HG02852 (cell line): ENCODE measurements at regions not wholly inside any gene's neighbourhood (a gene's known extent, or its start where the extent isn't known, plus 50 kb on each side); places are given as distances from the start of the nearest gene placed in this dataset.
"Not testable (repeated sequence)": the region's sequence is repeated elsewhere in the genome, so short reads cannot be mapped to it uniquely, and the experiment has no call there.

ENCODE experiments used
- ATAC-seq: cut with Tn5 transposase; IDR thresholded peaks from one replicate; pipeline ENCODE4 v1.9.1; 2021; ENCODE audit warnings: mild to moderate bottlenecking, moderate library complexity; ENCODE audit not compliant: unreplicated experiment

DNA sequence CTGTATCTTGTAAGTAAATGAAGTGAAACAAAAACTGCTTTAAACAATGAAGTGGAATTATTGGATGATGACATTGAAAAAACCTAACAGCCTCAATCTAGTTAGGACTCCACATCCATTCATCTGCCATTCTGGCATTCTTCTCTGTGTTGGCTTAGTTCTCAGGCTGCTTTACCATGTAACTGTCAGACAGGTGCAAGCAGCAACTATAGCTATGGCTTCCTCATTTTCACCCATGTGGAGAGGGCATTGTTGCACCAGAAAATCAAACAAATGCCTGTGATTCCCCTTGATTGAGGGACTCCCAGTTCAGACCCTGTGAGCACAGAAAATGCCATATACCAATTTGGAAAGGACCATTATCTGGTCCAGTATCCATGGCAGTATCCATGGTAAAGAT is 129.5 kb upstream of the NYAP2 start:
- ATAC-seq: no peak

DNA sequence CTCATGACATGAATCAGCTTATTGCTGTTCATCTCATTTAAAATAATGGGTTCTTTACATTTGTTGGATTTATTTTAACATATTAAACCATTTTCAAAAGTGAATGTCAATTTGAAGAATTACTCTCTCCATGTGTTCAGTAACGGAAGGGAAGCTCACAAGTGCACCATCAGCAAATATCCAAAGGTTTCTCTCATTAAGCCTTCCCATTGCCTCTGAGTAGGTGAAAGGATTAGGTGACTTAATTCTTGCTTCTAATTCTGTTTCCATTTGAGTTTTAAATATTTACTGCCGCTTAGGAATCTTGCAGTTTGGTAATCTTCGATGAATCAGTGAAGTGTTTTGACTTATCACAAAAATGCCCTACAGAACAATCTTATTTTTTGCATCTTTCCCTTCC is 145.1 kb upstream of the NYAP2 start:
- ATAC-seq: no peak

DNA sequence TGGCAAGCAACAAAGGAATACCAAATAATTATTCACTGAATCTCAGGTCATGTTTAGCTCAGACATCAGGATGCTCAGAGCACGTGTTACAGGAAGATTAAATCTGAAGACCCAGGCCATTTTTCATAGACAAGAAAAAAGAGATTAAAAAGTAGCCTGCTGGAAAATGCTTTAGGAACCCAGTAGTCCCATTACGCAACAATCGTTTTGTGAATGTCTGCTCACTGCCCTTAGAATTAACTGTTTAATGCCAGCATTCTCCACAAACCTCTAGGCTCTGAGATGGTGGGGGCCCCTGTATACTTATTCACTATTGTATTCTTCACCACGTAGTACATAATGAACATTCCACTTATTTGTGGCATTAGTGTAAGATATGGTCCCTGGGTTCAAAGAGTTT is 154.6 kb upstream of the NYAP2 start:
- ATAC-seq: no peak

DNA sequence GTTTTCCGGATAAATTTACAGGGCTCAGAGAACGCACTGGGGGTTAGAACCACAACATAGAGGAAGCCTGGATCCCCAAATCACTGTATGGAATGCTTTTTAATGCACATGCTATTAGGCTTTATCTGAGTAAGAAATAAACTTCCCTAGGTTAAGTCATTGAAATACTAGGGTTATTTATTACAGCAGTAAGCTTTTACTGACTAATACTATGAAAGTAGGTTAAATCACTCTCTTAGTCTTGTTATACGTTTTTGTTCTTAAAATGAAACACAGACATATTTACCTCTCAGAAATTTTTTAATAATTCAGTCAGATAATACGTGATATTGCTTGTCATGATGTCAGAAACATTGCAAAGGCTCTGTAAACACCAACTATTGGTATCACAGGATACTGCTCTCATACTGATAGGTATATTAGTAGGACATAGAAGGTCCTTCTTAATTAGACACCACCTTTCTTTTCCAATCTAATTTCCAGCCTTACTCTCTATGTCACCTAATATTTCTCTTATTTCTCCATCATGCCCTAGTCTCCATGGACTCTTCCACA is 162.7 kb upstream of the NYAP2 start:
- ATAC-seq: no peak

DNA sequence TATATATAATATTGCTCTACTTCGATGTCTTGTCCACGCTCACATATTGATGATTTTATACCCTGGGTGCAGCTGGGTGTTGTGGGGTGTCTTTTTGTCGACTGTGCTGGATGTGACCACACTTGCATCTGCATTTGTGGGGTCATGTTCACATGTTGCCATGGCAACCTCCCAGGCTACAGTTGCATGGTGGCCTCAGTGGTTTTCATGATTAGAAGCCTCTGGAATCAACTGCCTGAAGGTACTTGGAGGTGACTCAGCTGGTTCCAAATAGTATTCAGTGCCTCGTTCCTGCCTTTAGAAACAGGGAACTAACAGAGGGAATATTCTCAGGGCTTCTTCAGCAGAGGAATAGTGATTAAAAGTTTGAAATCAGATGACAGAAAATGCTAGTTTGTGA is 166.3 kb upstream of the NYAP2 start:
- ATAC-seq: no peak

DNA sequence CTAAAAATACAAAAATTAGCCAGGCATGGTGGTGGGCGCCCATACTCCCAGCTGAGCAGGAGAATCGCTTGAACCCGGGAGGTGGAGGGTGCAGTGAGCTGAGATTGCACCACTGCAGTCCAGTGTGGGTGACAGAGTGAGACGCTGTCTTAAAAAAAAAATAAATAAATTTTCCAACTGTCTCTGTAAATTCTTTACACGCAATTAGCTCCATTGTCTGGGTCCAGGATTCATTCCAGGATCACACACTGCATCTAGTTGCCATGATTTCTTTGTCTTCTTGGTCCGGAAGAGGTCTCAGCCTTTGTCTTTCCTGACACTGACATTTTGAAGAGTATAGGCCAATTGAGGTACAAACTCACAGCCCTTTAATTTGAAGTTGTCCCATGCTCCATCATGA is 167.6 kb upstream of the NYAP2 start:
- ATAC-seq: no peak

DNA sequence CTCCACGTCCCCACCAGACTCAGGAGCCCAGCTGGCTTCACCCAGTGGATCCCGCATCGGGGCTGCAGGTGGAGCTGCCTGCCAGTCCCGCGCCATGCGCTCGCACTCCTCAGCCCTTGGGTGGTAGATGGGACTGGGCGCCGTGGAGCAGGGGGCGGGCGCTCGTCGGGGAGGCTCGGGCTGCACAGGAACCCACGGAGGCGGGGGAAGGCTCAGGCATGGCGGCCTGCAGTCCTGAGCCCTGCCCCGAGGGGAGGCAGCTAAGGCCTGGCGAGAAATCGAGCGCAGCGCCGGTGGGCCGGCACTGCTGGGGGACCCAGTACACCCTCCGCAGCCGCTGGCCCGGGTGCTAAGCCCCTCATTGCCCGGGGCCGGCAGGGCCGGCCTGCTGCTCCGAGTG is 170.2 kb upstream of the NYAP2 start:
- ATAC-seq: not testable (repeated sequence)

DNA sequence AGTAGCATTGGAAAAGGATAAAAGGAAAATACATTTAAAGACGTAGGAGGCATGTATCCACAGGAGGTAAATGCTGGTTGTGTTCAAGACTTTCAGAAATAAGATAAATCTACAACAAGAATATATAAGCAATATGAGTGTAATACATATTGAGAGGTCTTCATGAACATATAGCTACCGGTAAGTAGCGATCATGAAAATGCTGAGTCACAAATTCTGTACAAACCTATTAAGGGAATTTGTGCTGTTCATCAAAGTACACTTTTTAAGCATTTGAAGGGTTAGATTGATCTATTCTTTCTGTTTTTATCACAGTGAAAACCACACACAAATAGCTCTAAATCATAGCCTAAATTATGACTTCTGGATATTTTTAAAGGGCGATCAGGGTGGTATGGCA is 173.1 kb upstream of the NYAP2 start:
- no peak for ATAC-seq

DNA sequence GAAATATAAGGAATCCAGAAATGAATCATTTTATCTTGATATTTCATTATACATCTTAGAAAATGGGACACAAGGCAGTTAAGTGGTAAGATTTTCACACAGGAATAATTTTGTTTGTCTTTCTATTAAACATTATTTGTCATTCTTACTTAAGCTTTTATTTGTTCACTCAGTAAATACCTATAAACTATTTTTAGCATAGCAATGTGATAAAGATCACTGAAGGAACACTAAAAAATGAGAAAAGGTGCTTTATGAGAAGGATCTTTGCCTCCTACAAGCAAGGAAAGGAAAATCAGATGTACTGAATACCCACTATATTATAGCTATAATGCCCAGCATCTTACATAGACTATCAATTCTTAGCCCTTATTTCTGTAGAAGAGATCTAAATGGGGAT is 176.2 kb upstream of the NYAP2 start:
- ATAC-seq: no peak

DNA sequence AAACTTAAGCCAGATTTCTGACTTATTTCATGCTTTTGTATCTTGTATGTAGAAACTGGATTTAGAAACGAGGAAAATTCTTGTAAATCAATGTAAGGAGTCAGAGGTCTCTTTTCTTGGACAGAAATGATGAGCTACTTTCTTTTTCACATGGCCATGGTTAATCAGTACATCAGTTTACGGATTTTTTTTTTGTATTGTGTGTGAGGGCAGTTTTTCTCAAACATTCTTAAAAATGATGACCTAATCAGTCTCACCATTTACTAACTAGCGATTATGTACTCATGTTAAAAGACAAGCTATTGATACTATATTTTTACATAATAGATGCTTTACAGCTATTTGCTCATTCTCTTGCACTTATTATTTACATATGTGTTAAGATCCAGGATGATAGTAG is 165.2 kb upstream of the DOCK10 start:
- no peak for ATAC-seq

DNA sequence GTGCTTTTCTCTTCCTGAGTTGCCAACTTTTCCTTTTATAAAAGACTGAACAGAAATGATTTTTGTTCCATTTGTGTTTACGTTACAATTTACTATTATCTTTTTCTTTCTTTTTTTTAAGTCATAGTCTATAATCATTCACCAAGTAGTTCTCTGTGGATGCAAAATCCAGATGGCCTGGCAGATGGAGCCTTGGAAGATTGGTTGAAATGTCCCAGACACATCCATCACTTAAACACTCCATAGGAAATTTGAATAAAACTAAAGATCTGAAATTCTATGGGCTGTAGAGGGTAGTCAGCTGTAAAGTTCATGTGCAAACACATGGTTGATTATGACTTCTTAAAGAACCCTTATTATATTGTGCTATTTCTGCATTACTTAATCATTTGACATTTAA is 164.8 kb upstream of the DOCK10 start:
- ATAC-seq: no peak

DNA sequence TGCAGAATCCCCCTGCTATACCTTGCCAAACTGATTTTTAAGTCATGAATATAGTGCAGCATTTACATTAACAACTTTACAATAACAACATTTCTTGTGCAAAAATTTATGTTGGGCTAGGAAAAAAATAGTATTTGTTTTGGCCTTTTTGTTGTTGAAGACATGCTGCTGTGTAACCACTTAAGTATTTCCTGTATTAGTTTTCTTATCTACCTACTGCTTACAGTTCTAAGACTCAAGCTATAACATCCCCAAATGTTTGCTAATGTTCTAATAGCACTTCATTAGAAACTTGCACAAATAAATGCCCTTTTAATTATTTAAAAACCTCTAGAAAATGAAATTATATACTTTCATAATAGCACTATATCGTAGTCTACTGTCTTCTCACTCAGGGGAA is 154.3 kb upstream of the DOCK10 start:
- no peak for ATAC-seq

DNA sequence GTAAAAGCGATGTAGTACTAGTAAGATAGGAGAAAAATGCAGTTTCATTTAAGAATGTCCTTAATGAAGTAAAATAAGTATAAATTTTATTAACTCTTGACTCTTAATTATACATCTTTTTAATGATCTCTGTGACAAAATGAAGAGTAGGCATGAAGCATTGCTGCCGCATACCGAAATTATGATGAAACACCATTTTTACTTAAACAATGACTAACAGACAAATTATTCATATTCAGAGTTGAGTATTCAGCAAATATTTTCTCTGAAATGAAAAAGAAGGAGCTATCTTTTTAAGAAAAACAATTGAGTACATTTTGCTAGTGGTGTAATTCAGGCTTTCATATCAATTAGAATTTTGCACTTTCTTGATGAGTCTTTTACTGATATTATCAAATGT is 150.6 kb upstream of the DOCK10 start:
- no peak for ATAC-seq

DNA sequence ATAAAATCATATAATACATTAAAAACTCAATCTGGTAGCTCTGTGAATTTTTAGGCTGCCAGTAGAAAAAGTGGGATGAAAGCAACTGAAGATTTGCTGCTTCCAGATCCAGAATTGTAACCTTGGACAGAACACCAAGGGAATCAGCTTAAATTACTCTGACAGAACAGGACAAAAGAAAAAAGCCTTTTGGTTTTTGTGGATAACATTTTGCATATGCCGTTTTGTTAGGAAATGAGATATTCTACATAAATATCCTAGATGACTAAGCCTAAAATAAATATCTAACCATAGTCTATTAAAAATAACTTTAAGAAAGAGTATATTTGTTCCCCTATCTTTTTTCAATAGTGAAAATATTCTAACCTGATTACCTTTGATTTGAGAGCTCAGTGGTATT is 148.7 kb upstream of the DOCK10 start:
- ATAC-seq: no peak

DNA sequence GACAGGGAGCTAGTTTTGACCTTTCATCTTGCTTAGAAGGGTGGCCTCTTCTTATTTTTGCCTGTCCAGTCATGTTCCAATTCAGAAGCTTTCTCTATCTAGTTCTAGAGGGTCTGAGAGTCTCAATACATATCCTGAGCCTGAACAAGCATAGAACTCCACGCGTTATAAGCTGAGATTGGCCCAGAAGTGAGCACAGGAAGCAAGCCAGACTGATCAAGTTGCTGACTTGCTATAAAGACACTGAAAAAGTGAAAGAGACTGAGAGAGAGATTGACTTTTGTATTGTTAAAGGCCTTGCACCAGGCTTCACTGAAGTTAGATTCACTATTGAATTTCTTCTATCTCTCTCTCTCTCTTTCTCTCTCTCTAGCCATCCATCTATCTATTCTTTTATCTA is 142.7 kb upstream of the DOCK10 start:
- ATAC-seq: no peak

DNA sequence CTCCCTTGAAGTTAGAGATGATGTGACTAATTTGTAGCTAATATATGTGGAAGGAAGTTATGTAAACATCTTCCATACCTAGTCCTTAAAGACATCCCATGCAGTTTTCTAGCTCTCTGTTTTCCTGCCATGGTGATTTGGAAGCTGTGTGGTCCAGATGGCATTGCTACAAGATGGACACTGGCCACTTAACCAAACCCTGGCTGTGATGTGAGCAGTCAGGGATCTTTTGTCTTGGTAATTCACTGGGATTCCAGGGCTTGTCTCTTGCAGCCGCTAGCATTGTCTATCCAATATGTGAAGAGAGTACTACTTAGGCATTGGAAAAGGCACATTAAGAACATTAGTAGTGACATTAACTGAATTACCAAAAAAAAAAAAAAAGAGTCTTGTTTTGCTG is 139.9 kb upstream of the DOCK10 start:
- no peak for ATAC-seq

DNA sequence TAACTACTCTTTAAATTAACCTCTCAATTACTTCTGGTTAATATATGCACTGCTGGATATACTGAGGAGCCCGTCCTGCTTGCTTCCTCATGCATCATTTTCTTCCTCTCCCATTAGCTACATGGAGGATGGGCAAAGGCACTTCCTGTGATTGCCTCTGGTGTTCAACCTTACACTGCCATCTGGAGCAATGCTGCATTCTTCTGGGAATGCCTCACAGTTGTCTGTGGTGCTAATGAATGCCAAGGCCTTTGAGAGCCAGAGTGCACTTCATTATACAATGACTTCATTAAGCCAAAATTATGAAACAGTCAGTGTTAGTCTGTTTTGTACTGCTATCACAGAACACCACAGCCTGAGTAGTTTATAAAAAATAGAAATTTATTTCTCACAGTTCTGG is 134.8 kb upstream of the DOCK10 start:
- ATAC-seq: no peak

DNA sequence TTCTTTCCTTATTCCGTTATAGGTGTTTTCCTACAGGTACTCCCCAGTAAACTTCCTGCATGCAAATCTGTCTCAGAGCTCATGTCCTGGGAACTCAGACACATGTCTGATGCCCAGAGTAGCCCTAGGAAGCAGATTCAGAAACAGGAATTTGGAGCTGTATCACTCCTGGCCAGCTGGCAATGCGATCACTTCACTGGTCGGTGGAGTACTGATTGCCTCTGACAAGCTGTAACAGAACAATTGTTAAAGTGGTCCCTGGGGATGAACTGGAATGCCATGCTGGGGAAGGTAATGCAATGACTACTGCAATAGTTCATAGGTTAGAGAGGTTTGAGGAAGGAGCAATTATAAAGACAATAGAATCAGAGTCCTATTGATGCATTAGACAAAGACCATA is 131.6 kb upstream of the DOCK10 start:
- ATAC-seq: no peak

DNA sequence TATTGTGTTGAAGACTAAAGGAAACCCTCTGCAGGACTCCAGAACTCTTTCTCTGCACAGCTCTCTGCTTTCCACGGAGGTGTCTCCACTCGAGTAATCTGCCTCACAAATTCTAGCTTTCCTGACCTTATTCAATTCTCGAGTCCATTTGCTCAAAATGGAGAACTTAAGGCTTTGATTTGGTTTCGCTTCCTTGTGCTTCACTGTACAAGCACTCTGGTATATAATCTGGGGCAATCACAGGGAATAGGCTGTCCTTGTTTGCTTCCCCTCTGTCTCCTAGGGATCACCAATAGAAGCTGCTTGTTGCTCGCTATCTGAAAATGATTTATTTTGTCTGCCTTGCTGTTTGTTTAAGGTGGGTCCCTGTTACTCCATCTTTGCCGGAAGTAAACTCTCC is 129.1 kb upstream of the DOCK10 start:
- ATAC-seq: no peak

DNA sequence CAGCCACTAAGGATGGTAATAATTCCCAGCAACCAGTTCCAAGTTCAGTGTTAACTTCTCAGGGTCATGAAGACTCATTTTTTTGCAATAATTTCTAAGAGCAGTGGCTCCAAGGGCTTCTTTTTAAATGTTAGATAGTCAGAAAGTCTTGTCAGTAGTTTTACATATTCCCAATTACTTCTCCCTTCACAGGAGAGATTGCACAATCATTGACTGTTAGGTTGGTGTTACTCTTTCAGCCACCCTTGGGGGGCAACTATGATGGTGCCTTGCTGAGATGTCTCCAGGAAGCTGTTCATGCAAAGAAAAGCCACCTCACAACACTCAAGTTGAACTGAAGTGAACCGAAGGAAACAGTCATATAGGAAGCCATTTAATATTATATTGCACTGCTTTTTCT is 127.9 kb upstream of the DOCK10 start:
- no peak for ATAC-seq

DNA sequence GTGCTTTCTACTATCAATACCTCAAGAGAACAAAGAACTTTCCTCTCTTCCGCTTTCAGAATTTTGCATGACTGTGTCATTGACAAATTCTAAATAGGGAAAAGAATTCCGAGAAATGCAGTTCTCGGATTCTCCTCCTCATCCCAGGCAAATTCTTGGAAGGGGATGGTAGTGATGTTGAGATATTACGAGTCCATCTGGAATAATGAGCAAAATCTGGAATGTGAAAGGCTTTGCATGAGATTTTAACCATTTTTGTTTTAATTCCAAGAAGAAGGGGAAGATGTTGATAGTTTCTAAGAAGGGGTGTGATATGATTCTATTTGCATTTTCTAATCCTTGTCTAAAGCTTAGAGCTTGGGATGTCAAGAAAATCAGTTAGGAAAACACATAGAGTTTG is 127.1 kb upstream of the DOCK10 start:
- ATAC-seq: no peak

DNA sequence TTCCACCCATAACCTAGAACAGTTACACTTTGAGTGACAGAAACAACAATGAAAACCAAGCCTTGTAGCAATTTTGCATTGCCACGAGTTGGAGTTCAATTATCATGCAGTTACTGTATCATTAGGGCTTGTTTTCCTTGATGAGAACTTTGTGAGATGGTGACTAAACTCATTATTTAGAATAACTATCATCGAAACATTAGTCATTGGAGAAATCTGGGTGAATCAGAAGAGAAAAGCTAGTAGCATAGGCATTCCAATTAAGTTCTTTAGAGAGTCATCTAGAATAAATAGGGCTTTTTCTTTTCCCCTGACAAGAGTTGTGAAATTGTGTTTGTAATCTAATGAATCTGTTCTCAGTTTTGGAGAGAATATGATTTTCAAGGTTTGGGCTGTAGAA is 122.8 kb upstream of the DOCK10 start:
- ATAC-seq: no peak

DNA sequence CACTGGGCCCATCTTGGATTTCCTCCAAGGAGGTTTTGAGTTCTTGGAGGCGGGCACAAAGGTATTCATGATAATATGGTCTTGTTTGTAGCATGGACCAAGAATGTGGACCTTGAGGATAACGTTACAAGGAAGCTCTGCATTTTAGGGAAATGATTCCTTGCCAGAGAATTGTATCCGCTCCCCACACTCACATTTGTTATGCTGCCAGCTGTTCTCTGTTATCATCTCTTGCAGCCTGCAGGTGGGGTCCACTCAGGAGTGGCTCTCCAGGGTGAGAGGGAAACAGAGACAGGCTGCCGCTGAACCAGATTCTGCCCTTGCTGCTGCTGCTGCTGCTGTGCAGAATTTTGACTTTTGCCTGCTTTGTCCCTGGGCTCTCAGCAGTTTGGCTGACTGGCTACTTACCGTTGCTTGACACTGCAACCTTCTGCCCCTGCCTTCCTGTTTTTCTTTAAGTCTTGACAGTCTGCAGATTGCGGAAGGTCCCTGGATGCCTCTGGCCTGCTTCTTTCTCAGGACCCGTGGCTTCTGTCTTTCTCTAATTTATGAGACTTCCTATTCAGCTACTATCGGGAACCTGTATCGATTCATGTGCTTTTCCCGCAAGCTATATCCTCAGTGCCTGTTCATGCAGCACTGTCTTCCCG is 122.3 kb upstream of the DOCK10 start:
- ATAC-seq: no peak
